ENCODE measurements at regions not wholly inside any gene's neighbourhood (a gene's known extent, or its start where the extent isn't known, plus 50 kb on each side); places are given as distances from the start of the nearest gene placed in this dataset.

GRCh38 chr12:93245543-93245942, 132.2 kb upstream of the NUDT4 start:
- Histone ChIP-seq H3K4me1 (ENCODE audit: control insufficient read depth, low read length) (peaks cover 30% of the 10 kb centered on the region), H3K27ac (ENCODE audit: low read depth, low read length) (no peak overlapping the region), H3K9me2 (replicated peaks; ENCODE audit: control insufficient read depth, low read length) (no peaks in the 10 kb centered on the region), H3K27me3 (ENCODE audit: control insufficient read depth, low read length) (no peaks in the 10 kb centered on the region), H3K9me3 (ENCODE audit: control insufficient read depth, insufficient read depth, low read length) (no peaks in the 10 kb centered on the region), H3F3A (ENCODE audit: control insufficient read depth, insufficient read depth) (no peaks in the 10 kb centered on the region), H4K20me1 (ENCODE audit: control insufficient read depth, insufficient read depth, low read depth, low read length) (no peaks in the 10 kb centered on the region), H3K4me3 (ENCODE audit: low read length) (no peak overlapping the region), H3K36me3 (ENCODE audit: control insufficient read depth, low read length) (no peaks in the 10 kb centered on the region), H3K4me2 (ENCODE audit: low read length) (no peak overlapping the region), H3K79me2 (ENCODE audit: control insufficient read depth, low read length) (no peaks in the 10 kb centered on the region)
- TF ChIP-seq CTCF (IDR thresholded peaks at IDR 0.05; ENCODE audit: low read depth, low read length, poor library complexity, severe bottlenecking) (no peak), EZH2phosphoT487 (IDR thresholded peaks at IDR 0.05; ENCODE audit: borderline replicate concordance, low read length) (no peak)

- TF ChIP-seq EZH2phosphoT487 (IDR thresholded peaks at IDR 0.05; ENCODE audit: borderline replicate concordance, low read length): no peak
- no peak for TF ChIP-seq CTCF (IDR thresholded peaks at IDR 0.05; ENCODE audit: low read depth, low read length, poor library complexity, severe bottlenecking)
Observed at GRCh38 chr12:93247313-93247991, 130.3 kb upstream of the NUDT4 start.

GRCh38 chr12:93252221-93252620, 125.5 kb upstream of the NUDT4 start:
- TF ChIP-seq EZH2phosphoT487 (IDR thresholded peaks at IDR 0.05; ENCODE audit: borderline replicate concordance, low read length): no peak
- no peak for TF ChIP-seq CTCF (IDR thresholded peaks at IDR 0.05; ENCODE audit: low read depth, low read length, poor library complexity, severe bottlenecking)
- H3K27me3 ChIP-seq (ENCODE audit: control insufficient read depth, low read length): no peaks in the 10 kb centered on the region
- no peaks in the 10 kb centered on the region for H3K9me2 ChIP-seq (replicated peaks; ENCODE audit: control insufficient read depth, low read length)
- no peak overlapping the region for H3K27ac ChIP-seq (ENCODE audit: low read depth, low read length)
- H3K4me1 ChIP-seq (ENCODE audit: control insufficient read depth, low read length): peaks cover 3% of the 10 kb centered on the region; the same call in 1 of the 2 replicates
- no peak overlapping the region for H3K4me3 ChIP-seq (ENCODE audit: low read length)
- peaks cover 7% of the 10 kb centered on the region; the same call in 1 of the 2 replicates for H3K9me3 ChIP-seq (ENCODE audit: control insufficient read depth, insufficient read depth, low read length)
- no peaks in the 10 kb centered on the region for H3F3A ChIP-seq (ENCODE audit: control insufficient read depth, insufficient read depth)
- no peaks in the 10 kb centered on the region for H3K79me2 ChIP-seq (ENCODE audit: control insufficient read depth, low read length)
- no peaks in the 10 kb centered on the region for H3K36me3 ChIP-seq (ENCODE audit: control insufficient read depth, low read length)
- no peaks in the 10 kb centered on the region for H4K20me1 ChIP-seq (ENCODE audit: control insufficient read depth, insufficient read depth, low read depth, low read length)
- no peak overlapping the region for H3K4me2 ChIP-seq (ENCODE audit: low read length)

More at GRCh38 chr12:93247313-93247991, 130.3 kb upstream of the NUDT4 start:
- no peaks in the 10 kb centered on the region for H3K27me3 ChIP-seq (ENCODE audit: control insufficient read depth, low read length)
- no peaks in the 10 kb centered on the region for H4K20me1 ChIP-seq (ENCODE audit: control insufficient read depth, insufficient read depth, low read depth, low read length)
- H3K4me2 ChIP-seq (ENCODE audit: low read length): no peak overlapping the region
- no peaks in the 10 kb centered on the region for H3K36me3 ChIP-seq (ENCODE audit: control insufficient read depth, low read length)
- H3K79me2 ChIP-seq (ENCODE audit: control insufficient read depth, low read length): no peaks in the 10 kb centered on the region
- no peaks in the 10 kb centered on the region for H3K9me2 ChIP-seq (replicated peaks; ENCODE audit: control insufficient read depth, low read length)
- H3K27ac ChIP-seq (ENCODE audit: low read depth, low read length): no peak overlapping the region
- H3K4me1 ChIP-seq (ENCODE audit: control insufficient read depth, low read length): peaks cover 30% of the 10 kb centered on the region
- no peaks in the 10 kb centered on the region for H3K9me3 ChIP-seq (ENCODE audit: control insufficient read depth, insufficient read depth, low read length)
- no peak overlapping the region for H3K4me3 ChIP-seq (ENCODE audit: low read length)
- H3F3A ChIP-seq (ENCODE audit: control insufficient read depth, insufficient read depth): no peaks in the 10 kb centered on the region

Data from DOHH2 (cell line).